ENCODE measurements at regions not wholly inside any gene's neighbourhood (a gene's known extent, or its start where the extent isn't known, plus 50 kb on each side); places are given as distances from the start of the nearest gene placed in this dataset.
"Not testable (repeated sequence)": the region's sequence is repeated elsewhere in the genome, so short reads cannot be mapped to it uniquely, and the experiment has no call there.

- peak; percentile 6 to 7 for DNase-seq (ENCODE audit: low read depth in 2 of 2)
These were observed 622.5 kb downstream of the TYW1 start for GRCh38 chr7:67619175-67619574.

- no peak for DNase-seq (ENCODE audit: low read depth in 2 of 2)
These were observed 623.7 kb downstream of the TYW1 start for GRCh38 chr7:67620216-67620933.

GRCh38 chr7:67621704-67622103 is 625.1 kb downstream of the TYW1 start:
- no peak for DNase-seq (ENCODE audit: low read depth in 2 of 2)

- DNase-seq (ENCODE audit: low read depth in 2 of 2) = peak; percentile 59 to 67
These were observed 628.7 kb downstream of the TYW1 start for GRCh38 chr7:67625257-67625737.

GRCh38 chr7:67631476-67631875 is 634.8 kb downstream of the TYW1 start:
- DNase-seq (ENCODE audit: low read depth in 2 of 2) = no peak

GRCh38 chr7:67635271-67635670 is 638.6 kb downstream of the TYW1 start:
- no peak for DNase-seq (ENCODE audit: low read depth in 2 of 2)

GRCh38 chr7:67636348-67637022 is 639.9 kb downstream of the TYW1 start:
- DNase-seq (ENCODE audit: low read depth in 2 of 2) = no peak

GRCh38 chr7:67637023-67637358 is 640.4 kb downstream of the TYW1 start:
- DNase-seq (ENCODE audit: low read depth in 2 of 2) = no peak

- DNase-seq (ENCODE audit: low read depth in 2 of 2) = not testable (repeated sequence)
These were observed 645.9 kb downstream of the TYW1 start for GRCh38 chr7:67642542-67642941.

GRCh38 chr7:67644151-67644550 is 647.5 kb downstream of the TYW1 start:
- no peak for DNase-seq (ENCODE audit: low read depth in 2 of 2)

GRCh38 chr7:67652937-67653336 is 656.3 kb downstream of the TYW1 start:
- DNase-seq (ENCODE audit: low read depth in 2 of 2) = no peak

- no peak for DNase-seq (ENCODE audit: low read depth in 2 of 2)
These were observed 657.3 kb downstream of the TYW1 start for GRCh38 chr7:67653856-67654454.

- DNase-seq (ENCODE audit: low read depth in 2 of 2) = peak in 1 of 2 experiments; percentile 1
These were observed 658.0 kb downstream of the TYW1 start for GRCh38 chr7:67654642-67655041.

- DNase-seq (ENCODE audit: low read depth in 2 of 2) = no peak
These were observed 658.5 kb downstream of the TYW1 start for GRCh38 chr7:67655168-67655567.

- DNase-seq (ENCODE audit: low read depth in 2 of 2) = no peak
These were observed 662.5 kb downstream of the TYW1 start for GRCh38 chr7:67659091-67659490.

GRCh38 chr7:67662804-67663203 is 666.2 kb downstream of the TYW1 start:
- DNase-seq (ENCODE audit: low read depth in 2 of 2) = no peak

- no peak for DNase-seq (ENCODE audit: low read depth in 2 of 2)
These were observed 667.0 kb downstream of the TYW1 start for GRCh38 chr7:67663644-67664043.

GRCh38 chr7:67666359-67666758 is 669.7 kb downstream of the TYW1 start:
- DNase-seq (ENCODE audit: low read depth in 2 of 2) = not testable (repeated sequence)

GRCh38 chr7:67671006-67671548 is 674.4 kb downstream of the TYW1 start:
- DNase-seq (ENCODE audit: low read depth in 2 of 2) = peak; percentile 51

- DNase-seq (ENCODE audit: low read depth in 2 of 2) = no peak
These were observed 677.2 kb downstream of the TYW1 start for GRCh38 chr7:67673861-67674260.

GRCh38 chr7:67674862-67675261 is 678.2 kb downstream of the TYW1 start:
- not testable (repeated sequence) for DNase-seq (ENCODE audit: low read depth in 2 of 2)

- no peak for DNase-seq (ENCODE audit: low read depth in 2 of 2)
These were observed 679.3 kb downstream of the TYW1 start for GRCh38 chr7:67675971-67676370.

GRCh38 chr7:67678419-67678818 is 681.8 kb downstream of the TYW1 start:
- DNase-seq (ENCODE audit: low read depth in 2 of 2) = no peak

Data from fibroblast of skin of left quadriceps (primary cell).